ENCODE measurements at regions not wholly inside any gene's neighbourhood (a gene's known extent, or its start where the extent isn't known, plus 50 kb on each side); places are given as distances from the start of the nearest gene placed in this dataset.

DNA sequence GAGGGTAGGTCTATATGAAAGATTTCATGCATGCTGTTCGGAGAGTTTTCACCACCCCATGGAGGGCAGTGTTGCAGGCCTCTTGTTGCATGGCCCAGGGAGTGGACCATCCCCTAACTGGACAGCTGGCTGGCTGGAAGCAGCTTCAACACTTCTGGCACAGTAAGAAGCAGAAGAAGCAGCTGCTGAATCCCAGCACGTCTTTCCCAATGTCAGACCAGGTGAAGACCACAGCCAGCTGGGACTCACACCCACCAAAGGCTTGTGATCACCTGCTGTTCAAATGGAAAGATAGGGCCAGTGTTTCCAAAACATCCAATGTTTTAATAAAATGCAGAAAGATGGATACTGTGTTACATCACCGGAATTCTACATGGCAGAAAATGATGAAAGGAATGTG, 1423.6 kb downstream of the AACS start:
- Histone ChIP-seq H3K79me2 (replicated peaks; ENCODE audit: insufficient read depth) (no peaks in the 10 kb centered on the region), H2AFZ (no peak overlapping the region), H3K4me1 (ENCODE audit: insufficient read depth) (no peaks in the 10 kb centered on the region), H3K27ac (ENCODE audit: low read depth) (no peak overlapping the region), H3K4me2 (no peak overlapping the region), H3K36me3 (ENCODE audit: insufficient read depth) (no peaks in the 10 kb centered on the region), H3F3A (replicated peaks; ENCODE audit: low read depth) (no peaks in the 10 kb centered on the region), H3K9me2 (ENCODE audit: insufficient read depth) (no peaks in the 10 kb centered on the region), H3K4me3 (no peak overlapping the region), H4K20me1 (replicated peaks; ENCODE audit: insufficient read depth) (no peaks in the 10 kb centered on the region), H3K27me3 (ENCODE audit: insufficient read depth) (no peaks in the 10 kb centered on the region)
- H3K27me3 Mint-ChIP-seq (ENCODE audit: insufficient read depth, low read depth, poor library complexity) = no peaks in the 10 kb centered on the region
- peaks cover 89% of the 10 kb centered on the region for H3K9me3 Mint-ChIP-seq
- H3K4me1 Mint-ChIP-seq = no peaks in the 10 kb centered on the region
- no peak overlapping the region for H3K4me3 Mint-ChIP-seq
- H3K27ac Mint-ChIP-seq = no peak overlapping the region
- peaks cover 38% of the 10 kb centered on the region; the same call in 2 of the 3 replicates for H3K36me3 Mint-ChIP-seq (ENCODE audit: low read depth)
- no peak for ATAC-seq
- no peak for TF ChIP-seq EZH2phosphoT487 (IDR thresholded peaks at IDR 0.05; ENCODE audit: unreplicated experiment)
- no peak for TF ChIP-seq CREB1 (CRISPR knock-in tag; IDR thresholded peaks at IDR 0.05; ENCODE audit: low read depth)
- TF ChIP-seq, protein P1, sequence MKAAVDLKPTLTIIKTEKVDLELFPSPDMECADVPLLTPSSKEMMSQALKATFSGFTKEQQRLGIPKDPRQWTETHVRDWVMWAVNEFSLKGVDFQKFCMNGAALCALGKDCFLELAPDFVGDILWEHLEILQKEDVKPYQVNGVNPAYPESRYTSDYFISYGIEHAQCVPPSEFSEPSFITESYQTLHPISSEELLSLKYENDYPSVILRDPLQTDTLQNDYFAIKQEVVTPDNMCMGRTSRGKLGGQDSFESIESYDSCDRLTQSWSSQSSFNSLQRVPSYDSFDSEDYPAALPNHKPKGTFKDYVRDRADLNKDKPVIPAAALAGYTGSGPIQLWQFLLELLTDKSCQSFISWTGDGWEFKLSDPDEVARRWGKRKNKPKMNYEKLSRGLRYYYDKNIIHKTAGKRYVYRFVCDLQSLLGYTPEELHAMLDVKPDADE (IDR thresholded peaks at IDR 0.05) = no peak
- TF ChIP-seq, protein P2, sequence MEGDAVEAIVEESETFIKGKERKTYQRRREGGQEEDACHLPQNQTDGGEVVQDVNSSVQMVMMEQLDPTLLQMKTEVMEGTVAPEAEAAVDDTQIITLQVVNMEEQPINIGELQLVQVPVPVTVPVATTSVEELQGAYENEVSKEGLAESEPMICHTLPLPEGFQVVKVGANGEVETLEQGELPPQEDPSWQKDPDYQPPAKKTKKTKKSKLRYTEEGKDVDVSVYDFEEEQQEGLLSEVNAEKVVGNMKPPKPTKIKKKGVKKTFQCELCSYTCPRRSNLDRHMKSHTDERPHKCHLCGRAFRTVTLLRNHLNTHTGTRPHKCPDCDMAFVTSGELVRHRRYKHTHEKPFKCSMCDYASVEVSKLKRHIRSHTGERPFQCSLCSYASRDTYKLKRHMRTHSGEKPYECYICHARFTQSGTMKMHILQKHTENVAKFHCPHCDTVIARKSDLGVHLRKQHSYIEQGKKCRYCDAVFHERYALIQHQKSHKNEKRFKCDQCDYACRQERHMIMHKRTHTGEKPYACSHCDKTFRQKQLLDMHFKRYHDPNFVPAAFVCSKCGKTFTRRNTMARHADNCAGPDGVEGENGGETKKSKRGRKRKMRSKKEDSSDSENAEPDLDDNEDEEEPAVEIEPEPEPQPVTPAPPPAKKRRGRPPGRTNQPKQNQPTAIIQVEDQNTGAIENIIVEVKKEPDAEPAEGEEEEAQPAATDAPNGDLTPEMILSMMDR (conservative IDR thresholded peaks at IDR 0.05; ENCODE audit: low read depth in 2 of 2) = no peak
- no peak for TF ChIP-seq STAT1 (IDR thresholded peaks at IDR 0.05; ENCODE audit: unreplicated experiment)
- no peak for TF ChIP-seq ZNF331 (CRISPR knock-in tag; IDR thresholded peaks at IDR 0.05; ENCODE audit: low read depth)
- no peak for TF ChIP-seq EZH2 (IDR thresholded peaks at IDR 0.05; ENCODE audit: low read depth, unreplicated experiment)
- TF ChIP-seq ZNF114 (CRISPR knock-in tag; IDR thresholded peaks at IDR 0.05) = no peak
- TF ChIP-seq POLR2AphosphoS5 (IDR thresholded peaks at IDR 0.05; ENCODE audit: low read depth) = no peak
- TF ChIP-seq, protein P3, sequence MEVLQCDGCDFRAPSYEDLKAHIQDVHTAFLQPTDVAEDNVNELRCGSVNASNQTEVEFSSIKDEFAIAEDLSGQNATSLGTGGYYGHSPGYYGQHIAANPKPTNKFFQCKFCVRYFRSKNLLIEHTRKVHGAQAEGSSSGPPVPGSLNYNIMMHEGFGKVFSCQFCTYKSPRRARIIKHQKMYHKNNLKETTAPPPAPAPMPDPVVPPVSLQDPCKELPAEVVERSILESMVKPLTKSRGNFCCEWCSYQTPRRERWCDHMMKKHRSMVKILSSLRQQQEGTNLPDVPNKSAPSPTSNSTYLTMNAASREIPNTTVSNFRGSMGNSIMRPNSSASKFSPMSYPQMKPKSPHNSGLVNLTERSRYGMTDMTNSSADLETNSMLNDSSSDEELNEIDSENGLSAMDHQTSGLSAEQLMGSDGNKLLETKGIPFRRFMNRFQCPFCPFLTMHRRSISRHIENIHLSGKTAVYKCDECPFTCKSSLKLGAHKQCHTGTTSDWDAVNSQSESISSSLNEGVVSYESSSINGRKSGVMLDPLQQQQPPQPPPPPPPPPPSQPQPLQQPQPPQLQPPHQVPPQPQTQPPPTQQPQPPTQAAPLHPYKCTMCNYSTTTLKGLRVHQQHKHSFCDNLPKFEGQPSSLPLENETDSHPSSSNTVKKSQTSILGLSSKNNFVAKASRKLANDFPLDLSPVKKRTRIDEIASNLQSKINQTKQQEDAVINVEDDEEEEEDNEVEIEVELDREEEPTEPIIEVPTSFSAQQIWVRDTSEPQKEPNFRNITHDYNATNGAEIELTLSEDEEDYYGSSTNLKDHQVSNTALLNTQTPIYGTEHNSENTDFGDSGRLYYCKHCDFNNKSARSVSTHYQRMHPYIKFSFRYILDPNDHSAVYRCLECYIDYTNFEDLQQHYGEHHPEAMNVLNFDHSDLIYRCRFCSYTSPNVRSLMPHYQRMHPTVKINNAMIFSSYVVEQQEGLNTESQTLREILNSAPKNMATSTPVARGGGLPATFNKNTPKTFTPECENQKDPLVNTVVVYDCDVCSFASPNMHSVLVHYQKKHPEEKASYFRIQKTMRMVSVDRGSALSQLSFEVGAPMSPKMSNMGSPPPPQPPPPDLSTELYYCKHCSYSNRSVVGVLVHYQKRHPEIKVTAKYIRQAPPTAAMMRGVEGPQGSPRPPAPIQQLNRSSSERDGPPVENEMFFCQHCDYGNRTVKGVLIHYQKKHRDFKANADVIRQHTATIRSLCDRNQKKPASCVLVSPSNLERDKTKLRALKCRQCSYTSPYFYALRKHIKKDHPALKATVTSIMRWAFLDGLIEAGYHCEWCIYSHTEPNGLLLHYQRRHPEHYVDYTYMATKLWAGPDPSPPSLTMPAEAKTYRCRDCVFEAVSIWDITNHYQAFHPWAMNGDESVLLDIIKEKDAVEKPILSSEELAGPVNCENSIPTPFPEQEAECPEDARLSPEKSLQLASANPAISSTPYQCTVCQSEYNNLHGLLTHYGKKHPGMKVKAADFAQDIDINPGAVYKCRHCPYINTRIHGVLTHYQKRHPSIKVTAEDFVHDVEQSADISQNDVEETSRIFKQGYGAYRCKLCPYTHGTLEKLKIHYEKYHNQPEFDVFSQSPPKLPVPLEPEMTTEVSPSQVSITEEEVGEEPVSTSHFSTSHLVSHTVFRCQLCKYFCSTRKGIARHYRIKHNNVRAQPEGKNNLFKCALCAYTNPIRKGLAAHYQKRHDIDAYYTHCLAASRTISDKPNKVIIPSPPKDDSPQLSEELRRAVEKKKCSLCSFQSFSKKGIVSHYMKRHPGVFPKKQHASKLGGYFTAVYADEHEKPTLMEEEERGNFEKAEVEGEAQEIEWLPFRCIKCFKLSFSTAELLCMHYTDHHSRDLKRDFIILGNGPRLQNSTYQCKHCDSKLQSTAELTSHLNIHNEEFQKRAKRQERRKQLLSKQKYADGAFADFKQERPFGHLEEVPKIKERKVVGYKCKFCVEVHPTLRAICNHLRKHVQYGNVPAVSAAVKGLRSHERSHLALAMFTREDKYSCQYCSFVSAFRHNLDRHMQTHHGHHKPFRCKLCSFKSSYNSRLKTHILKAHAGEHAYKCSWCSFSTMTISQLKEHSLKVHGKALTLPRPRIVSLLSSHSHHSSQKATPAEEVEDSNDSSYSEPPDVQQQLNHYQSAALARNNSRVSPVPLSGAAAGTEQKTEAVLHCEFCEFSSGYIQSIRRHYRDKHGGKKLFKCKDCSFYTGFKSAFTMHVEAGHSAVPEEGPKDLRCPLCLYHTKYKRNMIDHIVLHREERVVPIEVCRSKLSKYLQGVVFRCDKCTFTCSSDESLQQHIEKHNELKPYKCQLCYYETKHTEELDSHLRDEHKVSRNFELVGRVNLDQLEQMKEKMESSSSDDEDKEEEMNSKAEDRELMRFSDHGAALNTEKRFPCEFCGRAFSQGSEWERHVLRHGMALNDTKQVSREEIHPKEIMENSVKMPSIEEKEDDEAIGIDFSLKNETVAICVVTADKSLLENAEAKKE (CRISPR knock-in tag; IDR thresholded peaks at IDR 0.05) = no peak
- no peak for TF ChIP-seq NANOG (IDR thresholded peaks at IDR 0.05; ENCODE audit: borderline replicate concordance)
- TF ChIP-seq, protein P4, sequence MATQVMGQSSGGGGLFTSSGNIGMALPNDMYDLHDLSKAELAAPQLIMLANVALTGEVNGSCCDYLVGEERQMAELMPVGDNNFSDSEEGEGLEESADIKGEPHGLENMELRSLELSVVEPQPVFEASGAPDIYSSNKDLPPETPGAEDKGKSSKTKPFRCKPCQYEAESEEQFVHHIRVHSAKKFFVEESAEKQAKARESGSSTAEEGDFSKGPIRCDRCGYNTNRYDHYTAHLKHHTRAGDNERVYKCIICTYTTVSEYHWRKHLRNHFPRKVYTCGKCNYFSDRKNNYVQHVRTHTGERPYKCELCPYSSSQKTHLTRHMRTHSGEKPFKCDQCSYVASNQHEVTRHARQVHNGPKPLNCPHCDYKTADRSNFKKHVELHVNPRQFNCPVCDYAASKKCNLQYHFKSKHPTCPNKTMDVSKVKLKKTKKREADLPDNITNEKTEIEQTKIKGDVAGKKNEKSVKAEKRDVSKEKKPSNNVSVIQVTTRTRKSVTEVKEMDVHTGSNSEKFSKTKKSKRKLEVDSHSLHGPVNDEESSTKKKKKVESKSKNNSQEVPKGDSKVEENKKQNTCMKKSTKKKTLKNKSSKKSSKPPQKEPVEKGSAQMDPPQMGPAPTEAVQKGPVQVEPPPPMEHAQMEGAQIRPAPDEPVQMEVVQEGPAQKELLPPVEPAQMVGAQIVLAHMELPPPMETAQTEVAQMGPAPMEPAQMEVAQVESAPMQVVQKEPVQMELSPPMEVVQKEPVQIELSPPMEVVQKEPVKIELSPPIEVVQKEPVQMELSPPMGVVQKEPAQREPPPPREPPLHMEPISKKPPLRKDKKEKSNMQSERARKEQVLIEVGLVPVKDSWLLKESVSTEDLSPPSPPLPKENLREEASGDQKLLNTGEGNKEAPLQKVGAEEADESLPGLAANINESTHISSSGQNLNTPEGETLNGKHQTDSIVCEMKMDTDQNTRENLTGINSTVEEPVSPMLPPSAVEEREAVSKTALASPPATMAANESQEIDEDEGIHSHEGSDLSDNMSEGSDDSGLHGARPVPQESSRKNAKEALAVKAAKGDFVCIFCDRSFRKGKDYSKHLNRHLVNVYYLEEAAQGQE (IDR thresholded peaks at IDR 0.05; ENCODE audit: unreplicated experiment) = no peak
- no peak for TF ChIP-seq JUNB (IDR thresholded peaks at IDR 0.05; ENCODE audit: unreplicated experiment)
- DNase-seq (ENCODE audit: low spot score) = no peak
